ENCODE measurements at regions not wholly inside any gene's neighbourhood (a gene's known extent, or its start where the extent isn't known, plus 50 kb on each side); places are given as distances from the start of the nearest gene placed in this dataset.

DNA sequence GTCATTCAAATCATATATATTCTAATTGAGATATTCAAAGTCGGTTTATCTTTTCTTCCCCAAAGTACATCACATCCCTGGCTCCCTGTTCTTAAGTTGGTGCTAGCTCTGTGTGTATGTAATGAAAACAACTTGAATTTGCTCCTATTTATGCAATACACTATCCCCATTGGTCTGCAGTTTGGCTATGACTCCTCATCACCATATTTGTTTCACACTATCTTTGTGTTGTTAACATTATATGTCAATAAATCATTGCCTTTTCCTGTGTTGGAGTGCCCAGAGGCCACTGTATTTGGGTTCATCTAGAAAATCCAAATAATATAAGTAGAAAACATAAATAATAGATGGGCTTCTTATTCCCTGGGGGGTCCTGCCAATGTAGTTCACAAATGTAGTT lies 306.6 kb upstream of the TENM4 start:
- TF ChIP-seq, protein P1, sequence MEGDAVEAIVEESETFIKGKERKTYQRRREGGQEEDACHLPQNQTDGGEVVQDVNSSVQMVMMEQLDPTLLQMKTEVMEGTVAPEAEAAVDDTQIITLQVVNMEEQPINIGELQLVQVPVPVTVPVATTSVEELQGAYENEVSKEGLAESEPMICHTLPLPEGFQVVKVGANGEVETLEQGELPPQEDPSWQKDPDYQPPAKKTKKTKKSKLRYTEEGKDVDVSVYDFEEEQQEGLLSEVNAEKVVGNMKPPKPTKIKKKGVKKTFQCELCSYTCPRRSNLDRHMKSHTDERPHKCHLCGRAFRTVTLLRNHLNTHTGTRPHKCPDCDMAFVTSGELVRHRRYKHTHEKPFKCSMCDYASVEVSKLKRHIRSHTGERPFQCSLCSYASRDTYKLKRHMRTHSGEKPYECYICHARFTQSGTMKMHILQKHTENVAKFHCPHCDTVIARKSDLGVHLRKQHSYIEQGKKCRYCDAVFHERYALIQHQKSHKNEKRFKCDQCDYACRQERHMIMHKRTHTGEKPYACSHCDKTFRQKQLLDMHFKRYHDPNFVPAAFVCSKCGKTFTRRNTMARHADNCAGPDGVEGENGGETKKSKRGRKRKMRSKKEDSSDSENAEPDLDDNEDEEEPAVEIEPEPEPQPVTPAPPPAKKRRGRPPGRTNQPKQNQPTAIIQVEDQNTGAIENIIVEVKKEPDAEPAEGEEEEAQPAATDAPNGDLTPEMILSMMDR (IDR thresholded peaks at IDR 0.05; ENCODE audit: insufficient read depth, low read length, poor library complexity, severe bottlenecking) = no peak
- H3K4me3 ChIP-seq (replicated peaks; ENCODE audit: low read depth, low read length) = no peak overlapping the region
- no peak for DNase-seq (ENCODE audit: extremely low read depth, insufficient read length)
- no peaks in the 10 kb centered on the region for H3K27me3 ChIP-seq (replicated peaks; ENCODE audit: control insufficient read depth, insufficient read depth, low read length)
- no peaks in the 10 kb centered on the region for H3K36me3 ChIP-seq (ENCODE audit: control insufficient read depth, insufficient read depth, low read length)

DNA sequence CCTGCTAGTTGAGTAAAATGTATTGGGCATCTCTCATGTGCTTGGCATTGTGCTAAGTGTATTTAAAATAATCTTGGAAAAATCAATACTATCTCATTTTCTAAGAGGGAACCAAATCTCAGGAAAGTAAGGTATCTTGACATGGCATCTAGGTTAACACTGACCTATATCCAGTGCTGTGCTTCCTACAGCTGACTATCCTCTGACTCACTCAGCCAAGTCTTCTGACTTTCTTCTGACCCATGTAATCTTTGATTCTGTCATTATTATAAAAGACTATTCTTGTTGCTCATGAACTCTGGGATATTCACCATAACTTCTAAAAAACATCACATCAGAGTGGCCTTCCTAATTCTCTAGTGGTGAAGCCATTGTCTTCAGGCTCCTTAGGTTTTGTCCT lies 304.1 kb upstream of the TENM4 start:
- H3K27me3 ChIP-seq (replicated peaks; ENCODE audit: control insufficient read depth, insufficient read depth, low read length) = no peaks in the 10 kb centered on the region
- H3K36me3 ChIP-seq (ENCODE audit: control insufficient read depth, insufficient read depth, low read length) = no peaks in the 10 kb centered on the region
- TF ChIP-seq, protein P1 (IDR thresholded peaks at IDR 0.05; ENCODE audit: insufficient read depth, low read length, poor library complexity, severe bottlenecking) = no peak
- no peak for DNase-seq (ENCODE audit: extremely low read depth, insufficient read length)
- H3K4me3 ChIP-seq (replicated peaks; ENCODE audit: low read depth, low read length) = no peak overlapping the region

DNA sequence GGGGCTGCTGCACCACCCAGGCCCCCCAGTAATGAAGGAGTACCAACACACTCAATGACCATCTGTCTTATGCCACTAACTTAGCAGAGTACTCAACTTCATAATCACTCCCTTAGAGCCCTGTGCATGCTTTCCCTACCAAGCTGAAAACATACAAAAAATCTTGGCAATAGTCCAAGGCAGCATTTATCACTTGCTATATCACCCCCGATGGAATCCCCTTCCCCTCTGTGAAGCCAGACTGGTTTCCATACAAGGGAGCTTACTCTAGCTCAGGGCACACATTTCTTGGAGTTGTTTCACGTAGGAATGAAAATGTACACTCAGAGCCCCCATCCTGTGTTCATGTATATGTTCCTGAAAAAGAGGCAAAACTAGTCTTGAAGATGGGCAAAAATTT lies 301.3 kb upstream of the TENM4 start:
- no peaks in the 10 kb centered on the region for H3K36me3 ChIP-seq (ENCODE audit: control insufficient read depth, insufficient read depth, low read length)

DNA sequence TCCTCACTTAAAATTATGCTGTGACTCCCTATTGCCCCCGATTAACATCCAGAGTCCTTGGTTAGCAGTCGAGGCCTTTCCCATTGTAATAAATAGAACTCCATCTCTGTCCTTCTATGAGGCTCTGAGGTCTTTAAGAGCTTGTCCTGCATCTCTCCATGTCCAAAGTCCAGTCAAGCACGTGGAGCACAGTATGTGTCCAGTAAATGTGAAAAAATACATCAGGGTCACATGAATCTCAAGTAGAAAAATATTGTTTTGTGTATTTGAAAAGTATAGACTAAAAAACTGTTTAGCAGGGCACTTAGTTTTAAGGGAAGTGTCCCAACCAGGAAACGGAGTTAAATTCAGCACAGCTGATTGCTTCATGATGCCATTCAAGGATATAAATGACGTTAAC lies 298.8 kb upstream of the TENM4 start:
- Histone ChIP-seq H3K27me3 (replicated peaks; ENCODE audit: control insufficient read depth, insufficient read depth, low read length) (no peaks in the 10 kb centered on the region), H3K4me3 (replicated peaks; ENCODE audit: low read depth, low read length) (no peak overlapping the region), H3K36me3 (ENCODE audit: control insufficient read depth, insufficient read depth, low read length) (no peaks in the 10 kb centered on the region)
- DNase-seq (ENCODE audit: extremely low read depth, insufficient read length) = no peak
- TF ChIP-seq, protein P1 (IDR thresholded peaks at IDR 0.05; ENCODE audit: insufficient read depth, low read length, poor library complexity, severe bottlenecking) = no peak

More for the DNA sequence above, 301.3 kb upstream of the TENM4 start:
- no peaks in the 10 kb centered on the region for H3K27me3 ChIP-seq (replicated peaks; ENCODE audit: control insufficient read depth, insufficient read depth, low read length)
- DNase-seq (ENCODE audit: extremely low read depth, insufficient read length) = no peak
- TF ChIP-seq, protein P1 (IDR thresholded peaks at IDR 0.05; ENCODE audit: insufficient read depth, low read length, poor library complexity, severe bottlenecking) = no peak
- no peak overlapping the region for H3K4me3 ChIP-seq (replicated peaks; ENCODE audit: low read depth, low read length)

DNA sequence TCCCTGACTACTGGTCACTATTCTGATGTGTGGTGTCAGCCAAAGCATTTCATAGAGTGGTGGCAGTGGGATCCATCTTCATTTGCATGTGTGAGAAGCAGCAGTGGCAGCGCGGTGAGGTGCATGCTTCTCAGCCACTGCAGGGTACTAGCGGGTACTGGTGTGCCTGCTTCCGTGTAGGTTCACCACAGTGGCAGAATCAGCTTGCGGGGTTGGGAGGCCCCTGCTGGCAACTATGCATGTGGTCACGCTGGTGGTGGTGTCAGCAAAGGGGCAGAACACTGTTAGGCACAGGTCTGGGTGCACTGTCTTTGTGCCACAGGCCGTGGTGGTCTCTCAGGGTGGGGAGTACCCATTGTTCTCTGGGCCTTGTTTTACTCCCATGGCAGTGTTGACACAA lies 286.4 kb upstream of the TENM4 start:
- no peaks in the 10 kb centered on the region for H3K36me3 ChIP-seq (ENCODE audit: control insufficient read depth, insufficient read depth, low read length)
- no peaks in the 10 kb centered on the region for H3K27me3 ChIP-seq (replicated peaks; ENCODE audit: control insufficient read depth, insufficient read depth, low read length)
- no peak overlapping the region for H3K4me3 ChIP-seq (replicated peaks; ENCODE audit: low read depth, low read length)
- no peak for DNase-seq (ENCODE audit: extremely low read depth, insufficient read length)
- TF ChIP-seq, protein P1 (IDR thresholded peaks at IDR 0.05; ENCODE audit: insufficient read depth, low read length, poor library complexity, severe bottlenecking) = no peak

DNA sequence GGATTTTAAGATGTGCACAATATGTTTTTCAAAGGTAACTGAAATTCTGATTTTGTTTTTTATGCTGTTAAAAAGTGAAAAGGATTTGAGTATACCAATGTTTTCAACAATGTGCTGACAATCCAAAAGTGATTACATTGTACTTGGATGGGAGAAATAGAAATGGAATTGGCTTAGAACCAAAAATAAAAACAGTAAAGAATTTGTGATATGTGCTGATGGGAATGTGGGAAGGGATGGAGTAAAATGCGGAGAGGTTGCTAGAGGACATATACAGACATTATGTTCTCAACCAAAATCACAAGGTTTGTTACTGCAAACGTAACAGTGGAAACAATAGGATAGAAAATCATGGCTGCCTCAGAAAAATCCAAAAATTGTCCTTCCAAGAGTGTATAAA lies 279.3 kb upstream of the TENM4 start:
- Histone ChIP-seq H3K36me3 (ENCODE audit: control insufficient read depth, insufficient read depth, low read length) (no peaks in the 10 kb centered on the region), H3K4me3 (replicated peaks; ENCODE audit: low read depth, low read length) (no peak overlapping the region), H3K27me3 (replicated peaks; ENCODE audit: control insufficient read depth, insufficient read depth, low read length) (no peaks in the 10 kb centered on the region)
- TF ChIP-seq, protein P1 (IDR thresholded peaks at IDR 0.05; ENCODE audit: insufficient read depth, low read length, poor library complexity, severe bottlenecking) = no peak
- no peak for DNase-seq (ENCODE audit: extremely low read depth, insufficient read length)

Measured in GM06990 (cell line).